H1 (cell line): ENCODE measurements at regions not wholly inside any gene's neighbourhood (a gene's known extent, or its start where the extent isn't known, plus 50 kb on each side); places are given as distances from the start of the nearest gene placed in this dataset.
"Not testable (repeated sequence)": the region's sequence is repeated elsewhere in the genome, so short reads cannot be mapped to it uniquely, and the experiment has no call there.

ENCODE experiments used
- CTCF ChIA-PET: fragments of 300-600 bp; sonication (Branson Sonifier 250); formaldehyde crosslinking; loops from one replicate; lab custom pipeline; 2021; ENCODE audit not compliant: partially characterized antibody; lab: Charles Lee
- POLR2A ChIA-PET: fragments of 300-600 bp; sonication (Branson Sonifier 250); formaldehyde crosslinking; loops from one replicate; lab custom pipeline; 2021; ENCODE audit warnings: inconsistent platforms; ENCODE audit not compliant: partially characterized antibody; lab: Charles Lee
- DNase-seq, 2 experiments: peaks; one replicate each; pipeline versions ENCODE4 v3.0.0 to v3.0.0-alpha.2; 2010 to 2022; ENCODE audit warnings: low spot score in 2 of 2, low read depth in 1 of 2, mixed read lengths in 1 of 2
- FAIRE-seq: peaks from 2 replicates; lab custom pipeline; 2011; peaks lifted over from hg19 to GRCh38; lab: Jason Lieb, UNC
- H2AFZ ChIP-seq: 2 replicates; pipeline ENCODE4 v1.8.1; 2012; ENCODE audit warnings: low read length, inconsistent platforms
- H2AK5ac ChIP-seq: 2 replicates; pipeline ENCODE4 v1.6.1; 2013; ENCODE audit warnings: low read depth, low read length
- H2BK120ac ChIP-seq: replicated peaks from 2 replicates; pipeline ENCODE3; 2013; ENCODE audit warnings: low read depth, low read length, inconsistent platforms
- H2BK12ac ChIP-seq: 2 replicates; pipeline ENCODE4 v1.6.1; 2013; ENCODE audit warnings: low read depth, low read length
- H2BK15ac ChIP-seq: 2 replicates; pipeline ENCODE4 v1.6.1; 2013; ENCODE audit warnings: low read length
- H2BK20ac ChIP-seq: 2 replicates; pipeline ENCODE4 v1.6.1; 2013; ENCODE audit warnings: low read length
- H2BK5ac ChIP-seq: 2 replicates; pipeline ENCODE4 v1.6.1; 2013; ENCODE audit warnings: low read depth, low read length
- H3K14ac ChIP-seq: 2 replicates; pipeline ENCODE4 v1.6.1; 2013; ENCODE audit warnings: inconsistent platforms; ENCODE audit not compliant: insufficient read length
- H3K18ac ChIP-seq: 2 replicates; pipeline ENCODE4 v1.6.1; 2013; ENCODE audit warnings: low read length; ENCODE audit errors: extremely low read depth
- H3K23ac ChIP-seq: 2 replicates; pipeline ENCODE4 v1.6.1; 2013; ENCODE audit warnings: inconsistent platforms; ENCODE audit not compliant: insufficient read length
- H3K23me2 ChIP-seq: 2 replicates; pipeline ENCODE4 v1.6.1; 2013; ENCODE audit warnings: low read depth, low read length
- H3K27ac ChIP-seq: 2 replicates; pipeline ENCODE4 v1.6.1; 2011; ENCODE audit warnings: low read depth, low read length, inconsistent platforms
- H3K27me3 ChIP-seq, 4 experiments: replicated peaks in 1 of 4; 1 replicate in 1 of 4; 2 replicates in 3 of 4; pipeline versions ENCODE4 v1.6.1 to v1.8.1; 2011 to 2013; ENCODE audit warnings: low read length in 3 of 4, mild to moderate bottlenecking in 3 of 4, inconsistent platforms in 2 of 4, mixed read lengths in 2 of 4, moderate library complexity in 1 of 4; ENCODE audit not compliant: control insufficient read depth in 3 of 4, insufficient read depth in 3 of 4; ENCODE audit errors: extremely low read depth in 1 of 4
- H3K36me3 ChIP-seq, 4 experiments: 2 replicates each; pipeline versions ENCODE4 v1.6.1 to v1.8.1; 2011 to 2013; ENCODE audit warnings: mild to moderate bottlenecking in 4 of 4, low read length in 3 of 4, moderate library complexity in 2 of 4, control low read depth in 1 of 4, inconsistent platforms in 1 of 4; ENCODE audit not compliant: insufficient read depth in 4 of 4, control insufficient read depth in 2 of 4
- H3K4ac ChIP-seq: replicated peaks from 2 replicates; pipeline ENCODE3; 2013; ENCODE audit warnings: low read length, low read depth, mixed read lengths, inconsistent platforms; ENCODE audit not compliant: insufficient read length
- H3K4me1 ChIP-seq, 4 experiments: replicated peaks in 1 of 4; 1 replicate in 1 of 4; 2 replicates in 3 of 4; pipeline versions ENCODE4 v1.6.1 to v1.8.1; 2011 to 2013; ENCODE audit warnings: low read length in 3 of 4, inconsistent platforms in 2 of 4, mixed read lengths in 1 of 4; ENCODE audit not compliant: insufficient read depth in 4 of 4, control insufficient read depth in 3 of 4
- H3K4me2 ChIP-seq, 2 experiments: 2 replicates each; pipeline versions ENCODE4 v1.6.1 to v1.8.1; 2011 to 2013; ENCODE audit warnings: low read depth in 2 of 2, low read length in 2 of 2, control low read depth in 1 of 2, inconsistent platforms in 1 of 2, mild to moderate bottlenecking in 1 of 2; ENCODE audit not compliant: insufficient read depth in 1 of 2
- H3K4me3 ChIP-seq, 4 experiments: fragments of 200-600, 300-600 bp in 1 of 4; sonication (generic), shearing (Covaris generic), sonication (Bioruptor Twin) in 1 of 4; 2 replicates each; pipeline versions ENCODE4 v1.5.1 to v1.8.1; 2011 to 2016; ENCODE audit warnings: low read length in 4 of 4, low read depth in 3 of 4, control low read depth in 2 of 4, inconsistent platforms in 2 of 4, mild to moderate bottlenecking in 2 of 4, mixed read lengths in 1 of 4, moderate library complexity in 1 of 4; ENCODE audit not compliant: insufficient read depth in 2 of 4; ENCODE audit errors: extremely low read depth in 1 of 4
- H3K56ac ChIP-seq: replicated peaks from 2 replicates; pipeline ENCODE3; 2013; ENCODE audit warnings: low read depth, mild to moderate bottlenecking, mixed read lengths, low read length, inconsistent platforms; ENCODE audit not compliant: insufficient read length
- H3K79me1 ChIP-seq: 2 replicates; pipeline ENCODE4 v1.6.1; 2013; ENCODE audit warnings: low read depth, low read length, control low read depth
- H3K79me2 ChIP-seq, 2 experiments: 2 replicates each; pipeline versions ENCODE4 v1.6.1 to v1.8.1; 2012 to 2013; ENCODE audit warnings: low read length in 2 of 2, mild to moderate bottlenecking in 2 of 2, inconsistent platforms in 1 of 2; ENCODE audit not compliant: insufficient read depth in 2 of 2, control insufficient read depth in 1 of 2
- H3K9ac ChIP-seq, 4 experiments: replicated peaks in 1 of 4; 1 replicate in 1 of 4; 2 replicates in 3 of 4; pipeline versions ENCODE4 v1.6.1 to v1.8.1; 2011 to 2013; ENCODE audit warnings: low read depth in 3 of 4, low read length in 3 of 4, control low read depth in 2 of 4, mild to moderate bottlenecking in 2 of 4, moderate library complexity in 2 of 4, inconsistent platforms in 1 of 4; ENCODE audit errors: extremely low read depth in 1 of 4
- H3K9me3 ChIP-seq, 2 experiments: 2 replicates each; pipeline versions ENCODE4 v1.6.1 to v1.8.1; 2012 to 2013; ENCODE audit warnings: mild to moderate bottlenecking in 2 of 2, moderate library complexity in 2 of 2, control low read depth in 1 of 2, inconsistent platforms in 1 of 2, low read depth in 1 of 2, low read length in 1 of 2, mixed read lengths in 1 of 2; ENCODE audit not compliant: insufficient read depth in 2 of 2
- H4K20me1 ChIP-seq, 2 experiments: replicated peaks in 1 of 2; 2 replicates each; pipeline versions ENCODE3 to v1.8.1; 2011 to 2013; ENCODE audit warnings: inconsistent platforms in 2 of 2, low read length in 2 of 2, mild to moderate bottlenecking in 1 of 2; ENCODE audit not compliant: insufficient read depth in 2 of 2, control insufficient read depth in 1 of 2
- H4K5ac ChIP-seq: 2 replicates; pipeline ENCODE4 v1.6.1; 2013; ENCODE audit warnings: low read length, low read depth, mixed read lengths, inconsistent platforms; ENCODE audit not compliant: insufficient read length
- H4K8ac ChIP-seq: 2 replicates; pipeline ENCODE4 v1.8.0; 2013; ENCODE audit warnings: mild to moderate bottlenecking, moderate library complexity, low read length, inconsistent platforms; ENCODE audit not compliant: insufficient read depth; ENCODE audit errors: extremely low read depth
- H4K91ac ChIP-seq: replicated peaks from 2 replicates; pipeline ENCODE3; 2013; ENCODE audit warnings: low read length, mixed read lengths, inconsistent platforms; ENCODE audit not compliant: insufficient read length
- WGBS, 2 experiments: shearing (Covaris generic) in 1 of 2; methylation state at CpG; one replicate each; pipeline versions ENCODE4 v1.1.6 to v1.1.7; 2013 to 2015; ENCODE audit warnings: low lambda C conversion rate in 2 of 2, mixed read lengths in 2 of 2, inconsistent platforms in 1 of 2, low coverage in 1 of 2, missing lambda C conversion rate in 1 of 2; ENCODE audit not compliant: insufficient replicate concordance in 2 of 2, insufficient coverage in 1 of 2, insufficient read length in 1 of 2; ENCODE audit errors: extremely low coverage in 1 of 2, missing lambda C conversion rate in 1 of 2; 5-methylcytosine and 5-hydroxymethylcytosine counted together

- H2BK5ac ChIP-seq, H4K8ac ChIP-seq, H4K20me1 ChIP-seq, H2AK5ac ChIP-seq, H3K9ac ChIP-seq, H3K79me2 ChIP-seq, H2BK20ac ChIP-seq, H3K27me3 ChIP-seq, H4K5ac ChIP-seq, H3K23me2 ChIP-seq, H2BK120ac ChIP-seq, FAIRE-seq, DNase-seq, H3K4me1 ChIP-seq, H3K4ac ChIP-seq, H3K56ac ChIP-seq, H2AFZ ChIP-seq, H3K4me2 ChIP-seq, H3K4me3 ChIP-seq, H3K14ac ChIP-seq, H3K27ac ChIP-seq, H3K18ac ChIP-seq, H3K79me1 ChIP-seq, H4K91ac ChIP-seq, H2BK12ac ChIP-seq, H3K36me3 ChIP-seq, H3K9me3 ChIP-seq, POLR2A ChIA-PET, H2BK15ac ChIP-seq, H3K23ac ChIP-seq: not testable (repeated sequence)
- CTCF ChIA-PET = interaction anchor here (0.6 kb wide), 1 partner anchor 110 kb away, joined by 3 read pairs; no protein-coding TSS in a partner anchor
- 92% methylated on average over 24 of the region's 35 CpGs; no CpG with 5 or more reads in 1 of the 2 experiments for WGBS, 2 experiments
Measured at GRCh38 chr10:18951072-18951823, 97.4 kb upstream of the MALRD1 start.
